Ecto neural progenitor cell (in vitro differentiated cells): ENCODE measurements at regions not wholly inside any gene's neighbourhood (a gene's known extent, or its start where the extent isn't known, plus 50 kb on each side); places are given as distances from the start of the nearest gene placed in this dataset.
"Not testable (repeated sequence)": the region's sequence is repeated elsewhere in the genome, so short reads cannot be mapped to it uniquely, and the experiment has no call there.

Experiments
- DNase-seq: peaks from one replicate; pipeline ENCODE4 v3.0.0-alpha.2; 2018; ENCODE audit warnings: low spot score

DNA sequence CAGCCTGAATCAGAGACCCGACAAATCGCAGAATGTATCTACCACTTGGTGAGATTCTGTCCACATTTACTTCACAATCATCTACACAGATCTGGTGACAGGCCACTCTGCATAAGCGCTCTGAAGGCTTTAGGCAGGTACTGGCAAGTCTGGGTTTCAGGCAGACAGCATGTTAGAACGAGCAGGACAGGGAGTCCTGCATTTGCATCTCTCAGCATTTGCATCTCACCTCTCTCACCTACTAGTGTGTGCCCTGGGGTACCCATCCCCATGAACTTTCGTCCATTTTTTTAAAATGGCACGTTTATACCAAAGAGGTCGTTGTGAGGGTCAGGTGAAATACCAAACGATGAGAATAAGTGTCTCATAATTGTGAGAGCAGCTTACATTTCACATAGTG is 108.2 kb downstream of the SPATA31A1 start:
- DNase-seq = not testable (repeated sequence)

DNA sequence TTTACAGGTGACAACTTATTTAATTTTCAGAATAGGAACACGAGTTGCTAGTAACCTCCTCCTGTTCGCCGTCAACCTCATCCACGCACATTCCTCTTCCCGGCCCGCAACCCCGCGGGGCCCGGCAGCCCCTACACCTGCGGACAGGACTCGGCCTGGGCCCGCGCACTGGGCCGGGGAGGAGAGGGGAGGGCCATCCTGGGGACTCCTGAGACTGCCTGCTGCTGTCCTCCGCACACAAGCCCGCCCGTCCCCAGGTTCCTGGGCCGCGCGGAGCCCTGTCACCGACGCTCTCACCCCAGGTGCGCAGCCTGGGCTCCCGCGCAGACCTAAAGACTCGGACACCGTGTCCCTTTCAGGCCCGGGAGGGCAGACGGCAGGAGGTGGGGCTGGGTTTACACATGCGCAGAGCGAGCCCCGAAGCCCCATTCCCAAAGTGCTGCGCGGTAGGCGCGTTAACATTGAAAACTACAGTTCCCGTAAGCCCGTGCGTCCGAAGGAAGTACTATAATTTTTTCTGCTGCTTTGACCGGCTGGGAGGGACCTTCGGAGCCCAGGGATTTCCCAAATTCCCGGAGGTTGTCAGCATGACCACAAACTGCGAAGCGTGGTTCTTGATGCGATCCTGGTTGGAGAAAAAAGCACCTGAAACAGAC is 108.8 kb downstream of the SPATA31A1 start:
- DNase-seq = peak; percentile 79

- not testable (repeated sequence) for DNase-seq
Observed at GRCh38 chr9:39474499-39474898, 119.0 kb downstream of the SPATA31A1 start.

GRCh38 chr9:39483073-39483472 is 127.6 kb downstream of the SPATA31A1 start:
- not testable (repeated sequence) for DNase-seq

GRCh38 chr9:39483880-39484279 is 128.4 kb downstream of the SPATA31A1 start:
- not testable (repeated sequence) for DNase-seq

DNA sequence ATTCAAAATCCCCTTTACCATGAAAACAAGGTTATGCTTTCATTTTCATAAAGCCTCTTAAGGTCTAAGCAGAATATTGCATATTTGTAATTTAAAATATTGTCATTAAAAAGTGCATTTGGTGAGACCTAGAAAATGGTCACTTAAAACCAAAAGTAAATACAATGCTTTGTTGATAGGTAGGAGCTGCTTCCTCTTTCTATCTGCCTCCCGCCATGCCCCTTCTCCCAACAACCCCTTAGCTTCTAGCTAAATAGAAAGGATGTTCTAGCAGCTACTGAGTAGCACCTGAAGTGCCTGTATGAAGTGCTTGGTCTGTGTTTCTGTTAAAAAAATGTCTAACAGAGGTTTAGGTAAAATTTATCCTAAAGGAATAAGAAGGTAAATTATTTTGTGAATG is 128.8 kb downstream of the SPATA31A1 start:
- DNase-seq = not testable (repeated sequence)

GRCh38 chr9:39487477-39487876 is 132.0 kb downstream of the SPATA31A1 start:
- not testable (repeated sequence) for DNase-seq

- not testable (repeated sequence) for DNase-seq
Observed at GRCh38 chr9:39496248-39496647, 140.8 kb downstream of the SPATA31A1 start.

- not testable (repeated sequence) for DNase-seq
Observed at GRCh38 chr9:39503178-39503577, 147.7 kb downstream of the SPATA31A1 start.

DNA sequence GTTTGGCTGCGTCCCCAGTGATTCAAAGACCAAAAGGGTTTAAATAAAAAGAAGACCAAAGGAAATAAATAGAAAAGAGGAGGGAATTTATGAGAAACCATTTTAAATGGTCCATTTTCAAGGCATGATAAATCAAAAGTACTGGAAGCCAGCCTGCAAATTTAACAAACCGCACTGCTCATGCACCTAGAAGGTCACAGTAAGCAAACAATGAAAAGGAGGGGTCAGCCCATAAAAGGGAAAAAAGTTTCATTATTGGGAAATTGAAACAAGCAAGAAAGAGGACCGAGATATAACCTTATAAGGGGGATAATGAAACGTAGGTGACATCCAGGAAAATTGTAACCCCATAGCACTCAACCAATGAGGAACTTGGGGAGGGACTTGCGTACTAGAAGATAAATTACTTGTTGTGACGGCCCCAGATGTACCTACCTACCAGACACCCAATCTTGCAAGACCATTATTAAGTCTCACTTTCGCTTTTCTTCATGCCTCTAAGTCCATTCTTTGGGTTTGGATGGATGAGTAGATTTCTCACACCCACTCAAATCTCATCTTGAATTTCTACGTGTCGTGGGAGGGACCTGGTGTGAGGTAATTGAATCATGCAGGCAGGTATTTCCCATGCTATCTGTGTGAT is 172.0 kb downstream of the SPATA31A1 start:
- not testable (repeated sequence) for DNase-seq

- not testable (repeated sequence) for DNase-seq
Observed at GRCh38 chr9:39532597-39532996, 177.1 kb downstream of the SPATA31A1 start.

DNA sequence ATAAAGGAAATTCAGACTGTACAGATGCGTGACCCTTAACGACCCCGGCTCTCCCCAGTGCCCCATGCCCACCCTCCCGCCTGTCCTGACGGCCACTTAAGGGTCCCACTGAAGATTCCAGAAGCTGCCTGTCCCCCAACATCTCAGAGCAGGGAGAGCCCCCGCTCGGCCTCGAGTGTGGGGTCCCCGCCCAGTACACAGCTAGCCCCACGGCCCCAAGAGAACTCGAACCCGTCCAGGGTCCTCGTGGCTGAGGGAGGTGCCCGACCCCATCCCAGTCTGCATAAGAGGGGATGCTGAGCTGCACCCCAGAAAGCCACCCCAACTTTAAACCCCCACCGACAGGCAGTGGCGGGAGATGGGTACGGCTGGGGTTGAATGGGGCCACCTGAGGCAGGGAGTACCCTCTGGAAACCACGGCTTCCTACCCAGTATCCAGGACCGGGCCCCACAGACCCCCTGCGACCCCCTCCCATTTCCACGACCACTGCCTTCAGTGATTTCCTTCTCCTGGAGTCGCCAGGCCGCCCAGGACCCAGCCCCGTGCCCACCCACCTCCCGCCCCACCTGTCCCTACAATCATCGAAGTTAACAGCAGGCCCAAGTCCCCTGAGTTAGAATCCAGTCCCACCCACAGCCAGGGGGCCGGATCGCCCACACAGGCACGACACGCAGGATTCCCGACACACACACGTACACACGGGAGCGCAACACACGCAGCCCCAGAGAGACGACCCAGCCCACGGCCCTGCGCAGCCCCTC is 177.7 kb downstream of the SPATA31A1 start:
- DNase-seq = not testable (repeated sequence)

- DNase-seq = not testable (repeated sequence)
Observed at GRCh38 chr9:39533763-39534548, 178.5 kb downstream of the SPATA31A1 start.

DNA sequence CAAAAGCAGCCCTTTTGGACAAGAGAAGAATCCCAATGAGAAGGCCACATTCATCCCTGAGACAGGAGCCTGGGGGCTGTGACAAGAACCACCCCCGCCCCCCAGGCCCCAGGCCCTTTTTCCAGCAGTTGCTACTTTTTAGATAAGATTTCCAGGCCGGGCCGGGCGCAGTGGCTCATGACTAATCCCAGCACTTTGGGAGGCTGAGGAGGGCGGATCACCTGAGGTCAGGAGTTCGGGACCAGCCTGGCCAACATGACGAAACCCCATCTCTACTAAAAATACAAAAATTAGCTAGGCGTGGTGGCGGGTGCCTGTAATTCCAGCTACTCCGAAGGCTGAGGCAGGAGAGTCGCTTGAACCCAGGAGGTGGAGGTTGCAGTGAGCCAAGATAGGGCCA is 179.4 kb downstream of the SPATA31A1 start:
- not testable (repeated sequence) for DNase-seq

GRCh38 chr9:39542157-39542556 is 186.7 kb downstream of the SPATA31A1 start:
- not testable (repeated sequence) for DNase-seq

- not testable (repeated sequence) for DNase-seq
Observed at GRCh38 chr9:39545079-39545478, 189.6 kb downstream of the SPATA31A1 start.

GRCh38 chr9:39550573-39550972 is 195.1 kb downstream of the SPATA31A1 start:
- DNase-seq = not testable (repeated sequence)

DNA sequence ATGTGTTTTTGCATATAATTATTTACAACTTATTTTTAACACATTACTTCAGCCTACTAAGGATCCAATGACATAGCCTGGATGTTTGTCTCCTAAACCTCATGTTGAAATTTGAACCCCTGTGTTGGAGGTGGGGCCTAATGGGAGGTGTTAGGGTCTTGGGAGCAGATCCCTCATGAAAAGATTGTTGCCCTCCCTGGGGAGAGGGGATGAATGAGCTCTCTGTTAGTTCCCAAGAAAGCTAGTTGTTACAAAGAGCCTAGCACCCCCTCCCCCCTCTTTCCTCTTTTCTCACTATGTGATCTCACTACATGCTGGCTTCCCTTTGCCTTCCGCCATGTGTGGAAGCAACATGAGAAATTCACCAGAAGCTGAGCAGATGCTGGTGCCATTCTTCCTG is 196.1 kb downstream of the SPATA31A1 start:
- peak; percentile 70 for DNase-seq

DNA sequence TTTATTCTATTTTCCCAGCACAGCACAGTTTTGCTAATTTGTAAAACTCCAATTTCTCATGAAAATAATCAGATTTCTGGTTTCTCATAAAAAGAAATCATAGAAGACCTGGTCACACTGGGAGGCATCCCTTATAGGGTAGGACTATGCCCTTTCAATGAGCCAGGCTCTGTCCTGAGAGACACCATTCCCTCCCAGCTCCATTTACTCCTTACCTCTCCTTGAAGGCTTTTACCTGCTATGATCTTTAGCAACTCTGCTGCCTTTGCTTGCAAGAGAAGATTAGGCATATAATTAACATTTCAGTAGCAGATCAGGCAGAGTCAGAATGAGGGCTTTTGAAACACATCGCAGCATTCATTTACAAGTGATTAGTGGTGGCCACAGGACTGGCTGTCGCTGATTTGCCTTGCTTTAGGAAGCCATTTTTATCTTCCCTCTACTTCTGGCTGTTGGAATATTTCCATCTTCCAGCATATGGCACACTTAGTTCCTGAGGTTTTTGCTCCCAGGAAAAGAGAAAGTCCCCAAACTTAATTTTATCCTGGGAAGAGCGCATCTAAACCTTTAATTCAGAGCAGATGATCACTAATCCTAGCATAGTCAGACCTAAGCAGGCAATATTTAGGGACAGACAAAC is 196.9 kb downstream of the SPATA31A1 start:
- not testable (repeated sequence) for DNase-seq

- not testable (repeated sequence) for DNase-seq
Observed at GRCh38 chr9:39554352-39554751, 198.9 kb downstream of the SPATA31A1 start.

GRCh38 chr9:39559384-39559783 is 203.9 kb downstream of the SPATA31A1 start:
- DNase-seq = not testable (repeated sequence)
